K562 (cell line): ENCODE measurements at regions not wholly inside any gene's neighbourhood (a gene's known extent, or its start where the extent isn't known, plus 50 kb on each side); places are given as distances from the start of the nearest gene placed in this dataset.

ENCODE experiments used
- CBX1 ChIP-seq: sonication (generic); IDR thresholded peaks from 2 replicates; pipeline ENCODE4 v1.6.1; 2016; ENCODE audit warnings: antibody characterized with exemption, low read depth, mild to moderate bottlenecking
- EZH2 ChIP-seq: IDR thresholded peaks from 2 replicates; pipeline ENCODE4 v1.6.1; 2012; ENCODE audit warnings: low read depth, mild to moderate bottlenecking, inconsistent platforms, low read length, borderline replicate concordance
- KDM1A ChIP-seq, 2 experiments: fragments of 450-650 bp; IDR thresholded peaks; 2 replicates each; pipeline ENCODE4 v1.6.1; 2016; ENCODE audit warnings: mild to moderate bottlenecking in 2 of 2
- MAFG ChIP-seq: fragments of 450-650 bp; conservative IDR thresholded peaks from 2 replicates; pipeline ENCODE4 v1.6.1; 2016; ENCODE audit warnings: missing genetic modification characterization, missing compliant biosample characterization
- MCM5 ChIP-seq: fragments of 450-650 bp; IDR thresholded peaks from 2 replicates; pipeline ENCODE4 v1.6.1; 2016; ENCODE audit warnings: low read depth
- MEF2D ChIP-seq: conservative IDR thresholded peaks from 2 replicates; pipeline ENCODE4 v1.6.1; 2016; ENCODE audit warnings: low read depth, missing genetic modification characterization, missing compliant biosample characterization
- NFYB ChIP-seq: IDR thresholded peaks from 2 replicates; pipeline ENCODE4 v1.6.1; 2011; ENCODE audit warnings: mild to moderate bottlenecking, moderate library complexity; ENCODE audit not compliant: insufficient read length; ENCODE audit errors: extremely low read depth
- NUFIP1 ChIP-seq: fragments of 450-650 bp; IDR thresholded peaks from 2 replicates; pipeline ENCODE4 v1.6.1; 2018; ENCODE audit not compliant: partially characterized antibody
- PHF8 ChIP-seq: fragments of 200-600 bp; sonication (generic); IDR thresholded peaks from 2 replicates; pipeline ENCODE4 v1.6.1; 2012; ENCODE audit warnings: mixed run types, mild to moderate bottlenecking, inconsistent platforms, low read length, moderate library complexity, borderline replicate concordance
- PREB ChIP-seq: sonication (generic); formaldehyde crosslinking; IDR thresholded peaks from 2 replicates; pipeline ENCODE4 v1.8.1; 2023; ENCODE audit warnings: mild to moderate bottlenecking, missing genetic modification reagents
- RFX5 ChIP-seq: IDR thresholded peaks from 2 replicates; pipeline ENCODE4 v1.6.1; 2011; ENCODE audit warnings: low read depth, mild to moderate bottlenecking, improper control_type of control experiment, low read length
- ZBTB11 ChIP-seq, 3 experiments: fragments of 200-800 bp in 1 of 3; fragments of 250-450 bp in 1 of 3; fragments of 450-650 bp in 1 of 3; sonication (Bioruptor Pico) in 1 of 3; sonication (Bioruptor generic) in 1 of 3; formaldehyde crosslinking in 1 of 3; IDR thresholded peaks; 2 replicates each; pipeline versions ENCODE4 v1.6.1 to v1.8.0; 2016 to 2022; ENCODE audit warnings: mild to moderate bottlenecking in 2 of 3, missing genetic modification characterization in 2 of 3, missing compliant biosample characterization in 1 of 3, moderate library complexity in 1 of 3
- ZBTB34 ChIP-seq: fragments of 250-450 bp; sonication (Bioruptor Pico); IDR thresholded peaks from 2 replicates; pipeline ENCODE4 v1.8.0; 2021; ENCODE audit warnings: mild to moderate bottlenecking, moderate library complexity
- ZHX1 ChIP-seq: fragments of 150-350 bp; conservative IDR thresholded peaks from 2 replicates; pipeline ENCODE4 v1.6.1; 2014; ENCODE audit warnings: low read length
- ZNF165 ChIP-seq: fragments of 250-450 bp; sonication (Bioruptor Pico); IDR thresholded peaks from 2 replicates; pipeline ENCODE4 v1.4.0; 2020; ENCODE audit warnings: borderline replicate concordance
- ZNF263 ChIP-seq: sonication (generic); formaldehyde crosslinking; IDR thresholded peaks from 2 replicates; pipeline ENCODE4 v1.8.0; 2022; ENCODE audit warnings: mild to moderate bottlenecking, missing genetic modification reagents, borderline replicate concordance
- ZNF431 ChIP-seq: sonication (generic); formaldehyde crosslinking; IDR thresholded peaks from 2 replicates; pipeline ENCODE4 v1.8.0; 2022; ENCODE audit warnings: mild to moderate bottlenecking, missing genetic modification reagents
- ZNF766 ChIP-seq: fragments of 200-800 bp; sonication (Bioruptor generic); conservative IDR thresholded peaks from 2 replicates; pipeline ENCODE4 v1.6.1; 2016; ENCODE audit warnings: missing genetic modification characterization, missing compliant biosample characterization
- ZNF830 ChIP-seq: fragments of 250-450 bp; sonication (Bioruptor Pico); IDR thresholded peaks from 2 replicates; pipeline ENCODE4 v1.5.0; 2021; ENCODE audit warnings: mild to moderate bottlenecking

GRCh38 chr1:161427733-161428516 is 60.2 kb upstream of the CFAP126 start (continued):
- TF ChIP-seq ZBTB11 (CRISPR knock-in tag; IDR thresholded peaks at IDR 0.05) (no peak), MEF2D (no peak), NFYB (no peak), PHF8 (no peak), ZHX1 (no peak), ZNF263 (CRISPR knock-in tag) (peak; percentile 49; the same call in 1 of the 2 replicates), MCM5 (no peak), ZBTB34 (CRISPR knock-in tag) (no peak), ZNF830 (CRISPR knock-in tag) (no peak), KDM1A (IDR thresholded peaks at IDR 0.05) (no peak), CBX1 (no peak), EZH2 (no peak), ZNF165 (CRISPR knock-in tag) (no peak), PREB (CRISPR knock-in tag) (no peak), ZNF766 (0 out of 2 replicates have a peak, but pooled peaks have one; percentile 1), ZNF431 (no peak), NUFIP1 (peak; percentile 48), RFX5 (no peak; the same call in 1 of the 2 replicates), MAFG (tag) (no peak)
